IPS DF 6.9 (cell line): ENCODE measurements at regions not wholly inside any gene's neighbourhood (a gene's known extent, or its start where the extent isn't known, plus 50 kb on each side); places are given as distances from the start of the nearest gene placed in this dataset.

Source experiments
- DNase-seq: peaks from one replicate; pipeline ENCODE4 v3.0.0-alpha.2; 2013; ENCODE audit warnings: low read depth, low spot score
- H3K27ac ChIP-seq: one replicate; pipeline ENCODE4 v1.5.1; 2013; ENCODE audit warnings: low read length, control low read depth
- H3K27me3 ChIP-seq: 2 replicates; pipeline ENCODE4 v1.6.1; 2013; ENCODE audit warnings: mild to moderate bottlenecking, low read length; ENCODE audit not compliant: control insufficient read depth, insufficient read depth
- H3K36me3 ChIP-seq: 2 replicates; pipeline ENCODE4 v1.6.1; 2013; ENCODE audit warnings: low read length; ENCODE audit not compliant: control insufficient read depth, insufficient read depth
- H3K4me1 ChIP-seq: 2 replicates; pipeline ENCODE4 v1.6.1; 2013; ENCODE audit warnings: low read length; ENCODE audit not compliant: control insufficient read depth, insufficient read depth
- H3K4me3 ChIP-seq: 2 replicates; pipeline ENCODE4 v1.5.1; 2013; ENCODE audit warnings: mild to moderate bottlenecking, low read length
- H3K9me3 ChIP-seq: 2 replicates; pipeline ENCODE4 v1.6.1; 2013; ENCODE audit warnings: low read length, inconsistent platforms; ENCODE audit not compliant: control insufficient read depth, insufficient read depth
- WGBS: extraction: QIAGEN DNeasy Blood & Tissue Kit; methylation state at CpG from one replicate; pipeline ENCODE4 v1.1.7; 2013; ENCODE audit warnings: mixed read lengths, missing lambda C conversion rate; ENCODE audit not compliant: insufficient read length, insufficient coverage; 5-methylcytosine and 5-hydroxymethylcytosine counted together

DNA sequence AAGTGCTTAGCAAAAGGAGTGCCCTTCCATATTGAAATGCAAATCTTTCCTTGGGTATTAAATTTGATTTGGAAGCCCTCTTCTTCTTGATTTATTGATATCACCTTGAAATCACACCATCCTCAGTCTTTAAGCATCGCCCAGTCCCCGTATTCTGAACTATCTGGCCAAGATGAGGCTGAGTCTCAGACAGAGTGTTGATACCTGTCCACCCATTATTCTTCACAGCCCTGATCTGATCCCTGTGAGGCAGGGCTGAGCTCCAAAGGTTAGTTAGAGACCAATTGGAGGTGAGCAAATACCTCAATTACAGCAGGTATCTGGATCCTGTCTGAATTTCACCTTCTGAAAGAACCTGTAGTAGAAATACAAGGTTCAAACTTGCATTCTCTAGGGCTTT, 326.3 kb downstream of the FAT3 start:
- Histone ChIP-seq H3K9me3 (no peaks in the 10 kb centered on the region), H3K27ac (no peak overlapping the region), H3K4me3 (no peak overlapping the region), H3K36me3 (no peaks in the 10 kb centered on the region), H3K27me3 (no peaks in the 10 kb centered on the region), H3K4me1 (peaks cover 7% of the 10 kb centered on the region)
- WGBS: no CpG with 5 or more reads among the region's 2 CpGs
- no peak for DNase-seq

DNA sequence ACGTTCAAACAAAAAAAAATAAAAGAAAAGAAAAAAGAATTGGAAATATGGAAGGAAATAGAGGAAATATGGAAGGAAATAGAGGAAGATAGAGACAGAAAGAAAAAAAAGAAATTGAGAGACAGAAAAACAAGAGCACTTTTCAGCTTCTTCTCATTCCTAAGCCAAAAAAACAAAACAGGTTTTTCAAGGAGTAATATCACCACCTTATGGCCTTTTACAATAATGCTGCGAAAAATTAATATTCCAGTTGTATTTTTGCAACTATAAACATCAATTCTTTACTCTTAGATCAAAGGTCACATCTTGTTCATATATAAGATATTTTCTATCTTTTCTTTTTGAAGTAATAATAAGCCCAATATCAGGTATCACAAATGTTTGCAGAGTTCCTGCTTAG, 328.3 kb downstream of the FAT3 start:
- no peaks in the 10 kb centered on the region for H3K9me3 ChIP-seq
- no peaks in the 10 kb centered on the region for H3K27me3 ChIP-seq
- H3K27ac ChIP-seq: no peak overlapping the region
- 100% methylated on average over 1 of the region's 2 CpGs for WGBS
- no peak for DNase-seq
- H3K4me1 ChIP-seq: peaks cover 1% of the 10 kb centered on the region; the same call in 1 of the 2 replicates
- no peak overlapping the region for H3K4me3 ChIP-seq
- no peaks in the 10 kb centered on the region for H3K36me3 ChIP-seq

DNA sequence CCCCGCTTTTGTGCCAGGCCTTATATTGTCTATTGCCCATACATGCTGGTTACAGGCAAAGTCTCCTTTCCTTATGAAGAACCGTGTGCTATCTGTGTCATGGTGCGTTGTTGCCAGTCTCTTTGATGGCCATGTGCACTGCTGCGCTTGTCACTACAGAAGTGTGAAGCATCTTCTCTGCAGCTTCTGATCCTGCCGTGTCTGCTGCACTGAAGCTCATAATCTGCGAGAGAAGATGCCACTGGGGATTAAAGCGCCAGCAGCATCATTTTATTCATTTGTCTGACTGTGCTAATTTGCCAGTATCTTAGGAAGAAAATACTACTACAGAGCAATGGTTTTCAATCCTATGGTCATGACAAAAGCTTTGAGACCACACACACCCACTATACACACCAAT, 330.1 kb downstream of the FAT3 start:
- H3K4me3 ChIP-seq: no peak overlapping the region
- DNase-seq: no peak
- H3K27me3 ChIP-seq: no peaks in the 10 kb centered on the region
- WGBS: no CpG with 5 or more reads among the region's 7 CpGs
- H3K4me1 ChIP-seq: peaks cover 1% of the 10 kb centered on the region; the same call in 1 of the 2 replicates
- no peak overlapping the region for H3K27ac ChIP-seq
- no peaks in the 10 kb centered on the region for H3K9me3 ChIP-seq
- no peaks in the 10 kb centered on the region for H3K36me3 ChIP-seq

DNA sequence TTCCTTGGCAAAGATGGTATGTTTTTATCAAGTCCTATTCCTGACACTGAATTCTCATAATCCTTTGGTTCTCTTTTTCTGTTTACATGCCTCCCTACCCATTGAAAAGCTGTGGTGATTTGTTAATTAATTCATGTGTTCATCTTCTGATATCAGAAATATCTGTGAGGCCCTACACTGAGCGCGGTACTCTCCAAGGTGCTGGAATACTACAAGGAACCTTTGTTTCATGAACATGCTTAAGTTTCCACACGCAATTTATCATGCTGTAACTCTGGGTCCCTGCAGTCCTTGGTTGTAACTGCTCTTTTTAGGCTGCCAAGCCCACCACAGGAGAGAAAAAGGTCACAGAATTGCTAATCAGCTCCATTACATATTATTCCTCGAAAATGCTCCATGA, 331.8 kb downstream of the FAT3 start:
- Histone ChIP-seq H3K36me3 (no peaks in the 10 kb centered on the region), H3K4me3 (no peak overlapping the region), H3K4me1 (no peaks in the 10 kb centered on the region; the same call in 1 of the 2 replicates), H3K27me3 (no peaks in the 10 kb centered on the region), H3K9me3 (no peaks in the 10 kb centered on the region), H3K27ac (no peak overlapping the region)
- 100% methylated on average over 1 of the region's 4 CpGs for WGBS
- no peak for DNase-seq

DNA sequence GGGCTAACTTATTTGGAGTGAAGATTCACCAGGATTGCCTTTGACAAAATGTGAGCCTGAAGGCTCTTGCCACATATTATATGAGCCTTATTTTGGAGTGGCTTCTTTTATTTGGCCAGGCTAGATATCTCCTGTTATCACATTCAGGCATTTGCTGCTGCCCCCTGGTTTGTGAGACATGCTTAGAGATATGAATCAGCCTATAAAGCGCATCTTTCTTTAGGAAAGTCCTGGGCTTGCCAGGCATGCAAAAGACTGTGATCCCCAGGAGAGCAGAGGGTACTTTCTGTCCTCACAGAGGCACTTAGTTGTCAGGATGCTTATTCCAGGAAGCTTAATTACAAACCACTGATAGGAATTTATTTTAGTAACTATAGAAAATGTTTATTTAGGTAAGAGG, 333.3 kb downstream of the FAT3 start:
- H3K27me3 ChIP-seq: no peaks in the 10 kb centered on the region
- DNase-seq: no peak
- WGBS: no CpG with 5 or more reads among the region's 1 CpG

DNA sequence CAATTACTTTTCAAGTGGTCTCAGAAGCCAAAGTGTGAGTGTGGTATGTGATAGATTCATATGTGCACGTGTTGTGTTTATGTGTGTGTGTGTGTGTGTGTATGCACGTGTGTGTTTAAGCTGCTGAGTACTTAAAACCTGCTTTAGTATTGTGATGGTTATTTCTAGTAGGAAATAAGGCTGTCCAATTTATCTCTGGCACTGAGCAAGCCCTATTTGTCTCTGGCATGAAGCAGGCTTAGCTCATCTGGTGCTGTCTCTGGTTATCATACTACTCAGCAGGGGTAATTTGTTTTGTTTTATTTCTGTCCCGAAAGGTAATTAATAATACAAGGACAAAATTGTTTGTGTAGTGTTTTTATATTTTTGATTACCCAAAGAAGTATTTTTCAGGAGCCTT, 333.7 kb downstream of the FAT3 start:
- Histone ChIP-seq H3K9me3 (no peaks in the 10 kb centered on the region), H3K27ac (no peak overlapping the region), H3K4me1 (no peaks in the 10 kb centered on the region; the same call in 1 of the 2 replicates), H3K36me3 (no peaks in the 10 kb centered on the region), H3K27me3 (no peaks in the 10 kb centered on the region), H3K4me3 (no peak overlapping the region)
- WGBS: no CpG with 5 or more reads among the region's 3 CpGs
- DNase-seq: no peak

More for the DNA sequence above, 333.3 kb downstream of the FAT3 start:
- no peak overlapping the region for H3K27ac ChIP-seq
- H3K9me3 ChIP-seq: no peaks in the 10 kb centered on the region
- no peaks in the 10 kb centered on the region for H3K36me3 ChIP-seq
- no peaks in the 10 kb centered on the region; the same call in 1 of the 2 replicates for H3K4me1 ChIP-seq
- no peak overlapping the region for H3K4me3 ChIP-seq

DNA sequence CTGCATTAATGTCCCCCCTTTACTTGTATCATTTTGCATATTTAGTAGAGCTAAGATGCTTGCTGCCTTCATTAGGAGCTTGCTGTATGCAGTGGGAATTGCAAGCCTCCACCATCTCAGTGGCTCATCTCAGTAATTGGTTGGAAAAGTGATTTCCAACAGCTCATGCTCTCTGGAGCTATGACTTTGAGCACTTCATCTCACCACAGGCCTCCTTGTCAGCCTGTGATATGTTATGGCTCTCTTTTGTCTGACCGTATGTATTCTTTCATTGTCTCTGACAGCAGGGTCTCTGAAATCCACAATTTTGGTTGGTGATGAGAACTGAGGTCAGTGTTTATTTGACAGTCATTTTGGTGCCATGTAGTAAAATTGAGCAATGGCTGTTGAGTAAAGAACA, 345.1 kb downstream of the FAT3 start:
- H3K4me3 ChIP-seq: no peak overlapping the region
- H3K36me3 ChIP-seq: no peaks in the 10 kb centered on the region
- DNase-seq: no peak
- H3K9me3 ChIP-seq: no peaks in the 10 kb centered on the region
- H3K4me1 ChIP-seq: no peaks in the 10 kb centered on the region
- no CpG with 5 or more reads among the region's 1 CpG for WGBS
- no peaks in the 10 kb centered on the region for H3K27me3 ChIP-seq
- no peak overlapping the region for H3K27ac ChIP-seq

DNA sequence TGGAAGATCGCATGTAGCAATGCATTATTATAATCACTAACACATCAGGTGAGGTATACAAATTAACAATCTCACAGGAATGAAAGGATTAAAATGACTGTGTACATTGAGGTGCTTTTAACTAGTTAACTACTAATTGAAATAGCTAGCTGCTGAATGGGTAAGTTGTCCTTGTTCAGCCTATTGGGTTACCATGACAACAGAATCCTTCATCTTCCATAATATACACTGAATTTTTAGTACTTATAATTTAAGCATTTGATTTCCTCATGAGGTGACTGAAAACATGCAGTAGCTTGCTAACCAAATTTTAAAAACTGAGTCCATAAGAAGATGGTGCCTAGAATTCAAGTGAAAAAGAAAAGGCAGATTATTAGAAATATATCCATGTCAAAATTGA, 347.9 kb downstream of the FAT3 start:
- no peak overlapping the region for H3K4me3 ChIP-seq
- no peak overlapping the region for H3K27ac ChIP-seq
- no peaks in the 10 kb centered on the region for H3K4me1 ChIP-seq
- no CpG with 5 or more reads among the region's 1 CpG for WGBS
- no peaks in the 10 kb centered on the region for H3K27me3 ChIP-seq
- no peaks in the 10 kb centered on the region for H3K36me3 ChIP-seq
- no peak for DNase-seq
- no peaks in the 10 kb centered on the region for H3K9me3 ChIP-seq

DNA sequence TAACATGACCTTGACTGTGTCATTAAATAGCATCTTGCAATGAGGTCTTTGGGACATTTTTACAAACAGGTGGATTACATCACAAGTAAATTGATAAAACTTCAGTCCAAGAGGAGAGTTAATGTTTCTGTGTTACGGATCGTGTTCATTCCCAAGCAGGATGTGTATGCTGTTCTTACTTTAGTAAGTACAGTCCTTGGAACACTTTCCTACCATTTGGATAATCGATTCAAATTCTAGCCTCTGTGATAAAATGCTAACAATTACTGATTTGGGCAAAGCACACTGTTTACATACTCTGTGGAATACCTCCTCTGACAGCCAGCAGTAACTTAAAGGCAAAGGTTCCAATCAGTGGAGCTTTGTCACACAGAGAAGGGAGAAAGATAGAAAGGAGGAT, 351.7 kb downstream of the FAT3 start:
- WGBS: no CpG with 5 or more reads among the region's 3 CpGs
- Histone ChIP-seq H3K27me3 (no peaks in the 10 kb centered on the region), H3K4me3 (no peak overlapping the region), H3K4me1 (no peaks in the 10 kb centered on the region), H3K27ac (no peak overlapping the region), H3K36me3 (no peaks in the 10 kb centered on the region), H3K9me3 (no peaks in the 10 kb centered on the region)
- no peak for DNase-seq

DNA sequence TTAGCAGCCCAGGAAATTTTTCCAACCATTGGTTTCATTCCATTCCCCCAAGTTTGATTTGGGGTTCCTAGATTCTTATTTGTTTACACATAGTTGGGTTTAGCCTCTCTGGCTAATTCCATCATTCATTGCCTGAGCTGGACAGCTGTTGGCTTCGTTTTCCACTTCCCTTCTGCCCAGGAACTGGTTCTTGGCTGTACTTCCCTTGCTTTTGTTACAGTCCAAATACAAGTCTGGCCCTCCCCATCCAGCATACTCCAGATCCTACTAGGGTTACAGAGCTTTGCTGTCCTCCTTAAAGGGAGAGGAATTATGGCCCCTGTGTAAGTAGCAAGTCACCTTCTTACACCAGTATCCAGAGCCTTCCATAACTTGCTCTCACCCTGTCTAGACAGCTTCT, 356.3 kb downstream of the FAT3 start:
- Histone ChIP-seq H3K27me3 (no peaks in the 10 kb centered on the region), H3K9me3 (no peaks in the 10 kb centered on the region), H3K36me3 (no peaks in the 10 kb centered on the region), H3K4me3 (no peak overlapping the region), H3K4me1 (no peaks in the 10 kb centered on the region), H3K27ac (no peak overlapping the region)
- DNase-seq: no peak
- no CpG with 5 or more reads among the region's 1 CpG for WGBS

DNA sequence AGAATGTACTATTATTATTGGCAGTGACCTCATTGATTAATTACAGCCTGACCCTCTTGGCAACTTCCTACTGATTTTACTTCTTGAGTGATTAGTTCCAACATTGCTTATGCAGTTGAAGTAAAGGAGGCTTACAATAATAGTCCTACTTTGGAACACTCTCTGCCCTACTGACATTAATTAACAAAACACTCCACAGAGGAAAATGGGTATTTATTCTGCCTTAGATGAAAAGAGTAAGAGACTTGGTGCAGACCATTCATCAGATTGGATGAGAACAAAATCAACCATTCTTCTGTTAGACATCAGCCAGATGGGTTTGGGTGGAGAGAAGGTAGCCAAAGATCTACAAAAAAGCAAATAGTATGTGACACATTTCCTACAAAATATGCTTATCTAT, 363.8 kb downstream of the FAT3 start:
- DNase-seq: no peak
- Histone ChIP-seq H3K4me1 (no peaks in the 10 kb centered on the region), H3K27me3 (no peaks in the 10 kb centered on the region), H3K27ac (no peak overlapping the region), H3K9me3 (no peaks in the 10 kb centered on the region), H3K4me3 (no peak overlapping the region), H3K36me3 (no peaks in the 10 kb centered on the region)
